ENCODE measurements at regions not wholly inside any gene's neighbourhood (a gene's known extent, or its start where the extent isn't known, plus 50 kb on each side); places are given as distances from the start of the nearest gene placed in this dataset.

DNA sequence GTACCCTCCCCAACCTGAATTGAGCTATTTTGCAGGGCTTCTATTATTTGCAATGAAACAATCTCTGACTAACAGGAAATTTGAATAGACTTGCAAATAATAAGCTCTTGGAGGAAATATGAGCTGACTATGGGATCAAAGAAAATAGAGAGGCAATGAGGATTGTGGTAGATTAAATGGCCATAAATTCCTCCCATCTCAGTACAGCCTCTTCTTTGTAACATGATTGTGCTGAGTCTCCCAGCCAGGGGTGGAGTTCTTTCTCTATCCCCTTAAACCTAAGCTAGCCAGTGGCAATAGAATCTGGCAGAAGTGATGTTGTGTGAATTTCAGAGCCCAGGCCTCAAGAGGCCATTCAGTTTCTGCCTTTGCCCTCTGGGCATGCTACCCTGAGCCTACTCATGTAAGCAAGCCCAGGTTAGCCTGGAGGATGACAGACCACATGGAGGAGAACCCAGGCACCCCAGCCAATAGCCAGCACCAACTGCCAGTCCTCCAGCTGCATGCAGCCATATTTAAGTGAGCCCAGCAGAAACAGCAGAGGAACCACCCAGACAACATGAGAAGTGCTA is 86.8 kb upstream of the TP53I11 start:
- DNase-seq: no peak

- no peak for DNase-seq
Measured at GRCh38 chr11:45038923-45039322, 88.2 kb upstream of the TP53I11 start.

DNA sequence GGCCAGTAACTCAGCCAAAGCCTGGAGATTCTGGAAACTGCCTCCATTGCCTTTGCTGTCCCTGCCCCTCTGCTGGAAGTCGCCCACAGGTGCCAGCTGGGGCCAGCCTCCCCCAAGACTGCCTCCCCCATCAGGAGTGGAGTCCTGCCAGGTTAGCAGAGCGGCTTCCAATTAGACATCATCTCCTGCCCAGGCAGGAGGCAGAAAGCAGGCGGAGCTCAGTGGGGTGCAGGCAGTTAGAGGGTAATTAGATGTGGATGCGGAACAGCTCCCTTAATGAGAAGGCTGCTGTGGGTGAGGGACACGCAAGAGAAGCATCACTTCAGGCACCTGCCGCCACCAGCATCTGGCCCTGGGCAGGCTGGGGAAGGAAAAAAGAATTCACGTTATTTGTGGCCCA is 90.9 kb upstream of the TP53I11 start:
- no peak for DNase-seq

DNA sequence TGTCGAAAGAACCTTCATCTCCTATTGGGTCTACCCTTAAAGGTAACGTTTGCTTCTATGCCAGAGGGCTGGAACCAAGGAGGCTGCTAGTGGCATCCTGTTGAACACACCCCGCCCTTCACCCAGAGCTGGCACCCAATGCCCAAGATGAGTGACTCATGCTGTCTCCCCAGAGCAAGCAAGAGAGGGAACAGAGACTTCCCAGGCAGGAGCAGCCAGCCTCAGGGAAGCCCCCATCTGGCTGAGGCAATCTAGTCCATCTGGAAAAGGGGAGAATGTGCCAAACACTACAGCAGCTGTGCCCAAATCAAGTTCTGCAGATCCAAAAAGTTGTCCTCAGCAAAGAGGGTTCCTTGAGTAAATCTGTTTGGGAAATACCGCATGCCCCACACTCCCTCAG is 91.9 kb upstream of the TP53I11 start:
- DNase-seq: no peak

DNA sequence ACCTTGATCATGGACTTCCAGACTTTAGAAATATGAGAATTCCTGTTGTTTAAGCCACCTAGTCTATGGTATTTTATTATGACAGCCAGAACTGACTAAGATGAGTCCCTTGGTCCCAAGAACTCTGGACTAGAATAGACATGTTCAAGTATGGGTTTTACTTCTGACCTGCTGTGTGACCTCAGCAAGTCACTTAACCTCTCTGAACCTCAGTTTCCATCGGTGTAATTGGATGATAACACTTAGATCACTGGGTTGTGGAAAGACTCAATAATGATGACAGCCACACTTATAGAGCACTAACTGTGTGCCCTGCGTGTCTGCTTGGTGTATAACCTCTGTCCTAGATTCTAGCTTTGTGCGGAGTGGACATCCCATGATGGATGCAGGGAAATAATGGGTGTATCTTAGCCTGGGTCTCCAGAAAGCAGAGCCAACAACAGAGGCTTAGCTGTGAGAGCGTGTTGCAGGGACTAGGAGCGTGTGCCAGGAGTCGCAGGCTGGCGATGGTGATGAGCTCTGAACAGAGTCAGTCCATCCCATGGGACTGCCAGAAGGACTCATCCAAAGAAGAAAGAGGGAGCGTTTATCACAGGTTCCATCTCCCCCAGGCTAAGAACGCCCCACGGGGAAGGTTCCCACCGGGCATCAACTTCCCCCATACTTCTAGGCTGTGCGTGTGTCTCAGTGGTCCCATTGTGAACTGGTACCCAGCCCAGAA is 93.2 kb upstream of the TP53I11 start:
- DNase-seq: no peak

DNA sequence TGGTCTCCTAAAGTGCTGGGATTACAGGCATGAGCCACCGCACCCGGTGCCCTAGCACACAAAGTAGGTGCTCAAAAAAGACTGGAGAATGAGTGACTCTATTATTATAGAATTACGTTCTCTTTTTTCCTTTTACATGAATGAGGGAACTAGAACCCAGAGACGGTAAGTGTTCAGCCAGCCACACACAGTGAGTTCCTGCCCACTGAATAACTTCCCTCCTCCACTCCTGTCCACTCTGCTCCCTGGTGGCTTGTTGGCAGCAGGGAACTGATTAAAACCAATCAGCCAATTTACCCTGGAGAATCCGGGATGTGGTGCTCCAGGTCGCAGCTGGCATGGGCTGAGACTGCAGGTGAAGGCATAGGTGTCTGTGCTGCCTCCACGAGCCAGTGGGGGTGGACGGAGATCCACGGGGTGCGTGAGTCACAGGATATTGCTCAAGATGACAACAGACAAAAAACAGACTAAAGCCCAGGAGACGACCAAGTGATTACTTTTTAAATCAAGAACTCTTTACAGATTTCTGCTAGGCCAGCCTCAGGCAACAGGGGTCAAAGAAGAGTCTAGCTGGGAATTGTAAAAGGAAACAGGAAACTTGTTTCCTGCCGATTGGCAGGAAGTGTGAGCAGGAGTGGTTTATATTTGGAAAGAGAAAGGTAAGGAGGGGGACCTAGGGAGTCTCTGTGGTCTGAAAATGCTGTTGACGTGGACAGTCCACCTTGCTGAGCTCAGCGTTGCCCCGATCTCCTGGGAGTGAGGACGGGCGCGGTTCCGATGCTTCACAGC is 95.2 kb upstream of the TP53I11 start:
- DNase-seq: peak; percentile 5

DNA sequence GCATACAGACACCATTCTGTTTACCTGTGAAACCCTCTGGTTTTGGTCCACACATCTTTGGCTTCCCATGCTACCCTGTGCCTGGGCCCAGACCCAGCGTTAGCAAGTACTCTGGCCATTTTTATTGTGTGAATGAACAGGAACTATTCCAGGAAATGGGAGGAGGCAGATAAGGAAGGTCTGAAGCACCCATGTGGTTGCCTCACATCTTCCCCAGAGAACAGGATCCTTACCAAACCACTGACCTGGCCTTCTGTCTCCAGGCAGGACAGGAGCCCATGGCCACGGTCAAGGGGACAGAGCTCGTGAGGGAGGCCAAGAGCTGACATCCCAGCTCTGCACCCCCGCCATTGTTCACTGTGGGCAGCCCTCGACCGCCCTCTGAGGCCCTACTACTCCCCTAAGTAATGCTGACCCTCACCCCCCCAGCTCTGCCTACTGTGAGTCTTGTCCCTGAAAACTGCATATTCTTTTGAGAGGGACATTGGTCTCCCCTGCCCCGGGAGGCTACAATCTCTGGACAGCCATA is 97.7 kb upstream of the TP53I11 start:
- DNase-seq: no peak

DNA sequence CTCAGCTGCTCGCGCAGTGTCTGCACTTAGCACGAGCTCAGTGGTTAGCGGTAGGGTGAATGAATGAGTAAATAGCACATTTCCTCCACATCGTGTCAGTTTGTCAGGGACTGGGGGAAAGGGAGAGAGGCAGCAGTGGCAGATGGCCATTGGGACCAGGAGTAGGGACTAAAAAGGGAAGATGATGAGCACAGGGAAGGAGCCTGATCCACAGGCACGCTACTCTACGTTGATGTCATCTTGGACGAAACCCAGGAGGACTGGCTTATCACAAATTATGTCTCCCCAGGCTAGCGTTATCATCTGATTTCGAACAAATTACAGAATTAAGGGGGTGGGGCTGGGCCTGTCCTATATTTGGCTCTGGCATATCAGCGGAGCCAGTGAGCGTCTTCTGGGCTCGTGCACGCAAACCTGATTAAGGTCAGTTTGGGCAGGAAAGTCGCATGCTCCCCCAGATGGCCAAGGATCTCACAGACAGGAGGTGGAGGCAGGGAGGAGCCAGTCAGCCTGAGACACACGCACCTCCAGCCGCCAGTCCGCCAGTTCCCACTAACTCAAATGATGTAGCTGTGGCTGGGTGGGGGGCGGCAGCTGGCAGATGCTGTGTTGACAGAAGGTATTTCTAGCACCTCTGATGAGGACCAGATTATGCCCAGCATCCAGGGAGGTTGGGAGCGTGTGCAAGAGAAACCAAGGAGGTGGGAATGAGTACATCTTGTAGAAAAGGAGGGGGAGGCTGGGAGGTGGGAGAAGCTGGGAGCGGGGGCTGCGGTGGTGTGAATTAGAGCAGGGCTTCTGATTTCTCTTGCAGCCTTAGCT is 97.4 kb upstream of the PRDM11 start:
- no peak for DNase-seq

DNA sequence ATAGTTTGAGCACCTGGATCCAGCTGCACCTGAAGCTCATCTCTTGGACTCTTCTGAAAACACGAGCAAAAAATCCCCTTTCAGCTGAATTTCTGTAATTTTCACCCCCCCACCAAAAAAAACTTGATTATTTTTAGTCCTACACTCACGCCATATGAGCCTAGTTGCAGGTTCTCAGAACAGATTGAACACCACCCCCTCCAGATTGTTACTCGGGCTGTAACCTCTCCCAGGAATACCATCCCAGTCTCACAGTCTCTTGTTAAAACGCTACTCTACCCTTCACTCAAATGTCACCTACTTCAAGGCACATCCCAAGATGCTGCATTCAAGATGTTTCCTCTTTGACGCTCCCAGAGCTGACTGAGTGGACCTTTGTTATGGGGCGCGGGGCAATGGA is 96.3 kb upstream of the PRDM11 start:
- DNase-seq: no peak

- no peak for DNase-seq
Measured at GRCh38 chr11:45051621-45052020, 94.8 kb upstream of the PRDM11 start.

- no peak for DNase-seq
Measured at GRCh38 chr11:45052361-45052760, 94.1 kb upstream of the PRDM11 start.

- DNase-seq: no peak
Measured at GRCh38 chr11:45053736-45054446, 92.5 kb upstream of the PRDM11 start.

- no peak for DNase-seq
Measured at GRCh38 chr11:45054956-45055355, 91.5 kb upstream of the PRDM11 start.

DNA sequence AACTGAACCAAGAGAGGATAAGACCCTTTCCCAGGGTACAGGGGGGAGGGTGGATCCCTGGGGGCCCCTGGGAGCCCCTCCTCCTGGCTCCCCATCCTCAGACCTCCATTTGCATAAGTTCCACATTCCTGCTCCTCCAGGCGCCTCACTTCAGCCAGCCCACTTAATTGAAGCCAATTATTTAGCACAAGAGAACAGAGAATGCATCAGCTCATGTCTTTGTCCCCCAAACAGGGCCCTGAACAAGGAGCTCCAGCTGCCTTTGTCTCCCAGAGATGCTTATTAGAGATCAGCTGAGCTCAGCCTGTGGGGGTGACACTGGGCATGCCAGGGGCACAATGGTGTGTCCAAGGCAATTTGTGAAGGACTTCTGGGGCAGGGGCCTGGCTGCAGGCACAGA is 89.9 kb upstream of the PRDM11 start:
- no peak for DNase-seq

- no peak for DNase-seq
Measured at GRCh38 chr11:45057938-45058646, 88.3 kb upstream of the PRDM11 start.

GRCh38 chr11:45058647-45058950 is 87.8 kb upstream of the PRDM11 start:
- no peak for DNase-seq

GRCh38 chr11:45060707-45061106 is 85.7 kb upstream of the PRDM11 start:
- no peak for DNase-seq

- no peak for DNase-seq
Measured at GRCh38 chr11:45061641-45062040, 84.8 kb upstream of the PRDM11 start.

GRCh38 chr11:45062115-45062514 is 84.3 kb upstream of the PRDM11 start:
- DNase-seq: no peak

- DNase-seq: no peak
Measured at GRCh38 chr11:45062974-45063635, 83.3 kb upstream of the PRDM11 start.

- DNase-seq: no peak
Measured at GRCh38 chr11:45063669-45064068, 82.8 kb upstream of the PRDM11 start.
